Loucy (cell line): ENCODE measurements at regions not wholly inside any gene's neighbourhood (a gene's known extent, or its start where the extent isn't known, plus 50 kb on each side); places are given as distances from the start of the nearest gene placed in this dataset.

Experiments
- H2AFZ ChIP-seq: fragments of 200-600 bp; sonication (generic); 2 replicates; pipeline ENCODE4 v1.6.0; 2016; ENCODE audit warnings: antibody characterized with exemption, mild to moderate bottlenecking, low read length, moderate library complexity
- H3F3A ChIP-seq: fragments of 200-600 bp; 2 replicates; pipeline ENCODE4 v1.6.0; 2016; ENCODE audit warnings: antibody characterized with exemption, low read depth, mild to moderate bottlenecking
- H3K27me3 ChIP-seq: fragments of 200-600 bp; sonication (generic); 2 replicates; pipeline ENCODE4 v1.6.1; 2014; ENCODE audit warnings: low read length, mild to moderate bottlenecking; ENCODE audit not compliant: insufficient read depth, poor library complexity, severe bottlenecking
- H3K36me3 ChIP-seq: fragments of 200-600 bp; sonication (generic); 2 replicates; pipeline ENCODE4 v1.6.1; 2016; ENCODE audit warnings: low read length; ENCODE audit not compliant: insufficient read depth
- H3K4me1 ChIP-seq: fragments of 200-600 bp; sonication (generic); 2 replicates; pipeline ENCODE4 v1.5.1; 2014; ENCODE audit warnings: low read length, mild to moderate bottlenecking; ENCODE audit not compliant: insufficient read depth, poor library complexity, severe bottlenecking
- H3K4me2 ChIP-seq: fragments of 200-600 bp; sonication (generic); 2 replicates; pipeline ENCODE4 v1.6.0; 2014; ENCODE audit warnings: antibody characterized with exemption, low read length, low read depth, mild to moderate bottlenecking; ENCODE audit not compliant: poor library complexity, severe bottlenecking
- H3K4me3 ChIP-seq: fragments of 200-600 bp; sonication (generic); 2 replicates; pipeline ENCODE4 v1.5.1; 2014; ENCODE audit warnings: low read length, mild to moderate bottlenecking, mixed read lengths; ENCODE audit not compliant: poor library complexity, severe bottlenecking
- H3K79me2 ChIP-seq: fragments of 200-600 bp; sonication (generic); 2 replicates; pipeline ENCODE4 v1.6.1; 2014; ENCODE audit warnings: low read length; ENCODE audit not compliant: insufficient read depth
- H3K9ac ChIP-seq: fragments of 200-600 bp; sonication (generic); 2 replicates; pipeline ENCODE4 v1.6.0; 2014; ENCODE audit warnings: mild to moderate bottlenecking, low read depth, low read length, moderate library complexity; ENCODE audit not compliant: poor library complexity, severe bottlenecking
- H3K9me2 ChIP-seq: fragments of 200-600 bp; sonication (generic); replicated peaks from 2 replicates; pipeline ENCODE4 v1.6.1; 2016; ENCODE audit warnings: low read depth, low read length, mixed read lengths
- H3K9me3 ChIP-seq: fragments of 200-600 bp; sonication (generic); 2 replicates; pipeline ENCODE4 v1.6.1; 2014; ENCODE audit warnings: mild to moderate bottlenecking, antibody characterized with exemption, low read length, low read depth; ENCODE audit not compliant: insufficient read depth
- H4K20me1 ChIP-seq: fragments of 200-600 bp; sonication (generic); 2 replicates; pipeline ENCODE4 v1.6.0; 2014; ENCODE audit warnings: antibody characterized with exemption, low read length, mild to moderate bottlenecking; ENCODE audit not compliant: insufficient read depth, poor library complexity, severe bottlenecking
- CTCF ChIP-seq: fragments of 200-600 bp; sonication (generic); conservative IDR thresholded peaks from 2 replicates; pipeline ENCODE4 v1.5.1; 2014; ENCODE audit warnings: mild to moderate bottlenecking, antibody characterized with exemption, low read length
- EZH2phosphoT487 ChIP-seq: fragments of 200-600 bp; IDR thresholded peaks from 2 replicates; pipeline ENCODE4 v1.6.1; 2018; ENCODE audit warnings: antibody characterized with exemption, mild to moderate bottlenecking, moderate library complexity, borderline replicate concordance

- H3K79me2 ChIP-seq: no peaks in the 10 kb centered on the region
- H3K9me3 ChIP-seq: no peaks in the 10 kb centered on the region
- no peak overlapping the region for H3K9ac ChIP-seq
- no peaks in the 10 kb centered on the region for H3K27me3 ChIP-seq
- H3K4me3 ChIP-seq: no peak overlapping the region
- no peaks in the 10 kb centered on the region for H3K36me3 ChIP-seq
- TF ChIP-seq CTCF (no peak), EZH2phosphoT487 (no peak)
- no peaks in the 10 kb centered on the region for H4K20me1 ChIP-seq
- H3F3A ChIP-seq: no peaks in the 10 kb centered on the region
- H3K9me2 ChIP-seq: no peaks in the 10 kb centered on the region
- no peak overlapping the region for H2AFZ ChIP-seq
- no peaks in the 10 kb centered on the region for H3K4me1 ChIP-seq
- H3K4me2 ChIP-seq: no peak overlapping the region
These were observed 1493.2 kb downstream of the MAT2B start for GRCh38 chr5:164998590-164998989.

- H4K20me1 ChIP-seq: no peaks in the 10 kb centered on the region
- H3K9me3 ChIP-seq: no peaks in the 10 kb centered on the region
- H3K27me3 ChIP-seq: no peaks in the 10 kb centered on the region
- H2AFZ ChIP-seq: no peak overlapping the region
- no peak for TF ChIP-seq CTCF
- no peak for TF ChIP-seq EZH2phosphoT487
- H3F3A ChIP-seq: no peaks in the 10 kb centered on the region
- H3K9me2 ChIP-seq: no peaks in the 10 kb centered on the region
- no peak overlapping the region for H3K4me3 ChIP-seq
- no peak overlapping the region for H3K9ac ChIP-seq
- no peak overlapping the region for H3K4me2 ChIP-seq
- no peaks in the 10 kb centered on the region for H3K36me3 ChIP-seq
- no peaks in the 10 kb centered on the region for H3K79me2 ChIP-seq
- H3K4me1 ChIP-seq: no peaks in the 10 kb centered on the region
These were observed 1495.2 kb downstream of the MAT2B start for GRCh38 chr5:165000479-165001190.

DNA sequence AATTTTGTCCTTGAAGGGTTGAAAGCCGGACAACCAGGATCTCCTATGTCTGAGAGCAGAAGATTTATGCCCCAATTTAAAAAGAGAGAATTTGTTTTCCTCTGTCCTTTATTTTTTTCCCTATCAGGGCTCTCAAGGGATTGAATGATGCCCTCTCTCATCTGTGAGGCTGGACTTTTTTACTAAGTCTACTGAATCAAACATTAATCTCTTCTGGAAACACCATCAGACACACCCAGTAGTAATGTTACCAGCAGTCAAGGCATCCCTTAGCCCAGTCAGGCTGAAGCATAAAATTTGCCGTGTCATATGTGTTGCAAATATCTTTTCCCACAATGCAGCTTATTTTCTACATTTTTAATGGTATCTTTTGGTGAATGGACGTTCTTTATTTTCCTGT is 1497.9 kb downstream of the MAT2B start:
- Histone ChIP-seq H3K4me2 (no peak overlapping the region), H3K4me3 (no peak overlapping the region), H3K27me3 (no peaks in the 10 kb centered on the region), H3F3A (no peaks in the 10 kb centered on the region), H3K36me3 (no peaks in the 10 kb centered on the region), H4K20me1 (no peaks in the 10 kb centered on the region), H2AFZ (no peak overlapping the region), H3K79me2 (no peaks in the 10 kb centered on the region), H3K4me1 (no peaks in the 10 kb centered on the region), H3K9ac (no peak overlapping the region), H3K9me3 (no peaks in the 10 kb centered on the region), H3K9me2 (no peaks in the 10 kb centered on the region)
- TF ChIP-seq CTCF (no peak), EZH2phosphoT487 (no peak)
